ENCODE measurements at regions not wholly inside any gene's neighbourhood (a gene's known extent, or its start where the extent isn't known, plus 50 kb on each side); places are given as distances from the start of the nearest gene placed in this dataset.

DNA sequence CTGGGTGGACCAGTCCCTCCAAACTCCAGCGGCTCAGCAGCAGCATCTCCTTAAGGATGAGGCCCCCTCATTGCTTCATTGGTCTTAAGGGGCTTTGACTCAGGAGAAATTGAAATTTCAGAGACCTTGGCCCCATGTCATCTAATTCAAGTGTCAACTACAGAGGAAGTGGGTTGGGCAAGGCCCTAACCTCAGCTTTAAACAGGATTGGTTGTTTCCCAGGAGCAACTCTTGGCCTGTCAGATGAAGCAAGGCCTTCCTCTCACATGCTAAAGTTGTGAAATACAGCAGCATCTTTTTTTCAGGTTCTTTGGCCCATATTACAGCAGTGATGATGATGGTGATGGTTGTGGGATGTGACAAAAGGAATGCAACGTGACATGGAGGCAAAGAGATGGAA is 348.3 kb downstream of the ICE1 start:
- TF ChIP-seq, protein P1, sequence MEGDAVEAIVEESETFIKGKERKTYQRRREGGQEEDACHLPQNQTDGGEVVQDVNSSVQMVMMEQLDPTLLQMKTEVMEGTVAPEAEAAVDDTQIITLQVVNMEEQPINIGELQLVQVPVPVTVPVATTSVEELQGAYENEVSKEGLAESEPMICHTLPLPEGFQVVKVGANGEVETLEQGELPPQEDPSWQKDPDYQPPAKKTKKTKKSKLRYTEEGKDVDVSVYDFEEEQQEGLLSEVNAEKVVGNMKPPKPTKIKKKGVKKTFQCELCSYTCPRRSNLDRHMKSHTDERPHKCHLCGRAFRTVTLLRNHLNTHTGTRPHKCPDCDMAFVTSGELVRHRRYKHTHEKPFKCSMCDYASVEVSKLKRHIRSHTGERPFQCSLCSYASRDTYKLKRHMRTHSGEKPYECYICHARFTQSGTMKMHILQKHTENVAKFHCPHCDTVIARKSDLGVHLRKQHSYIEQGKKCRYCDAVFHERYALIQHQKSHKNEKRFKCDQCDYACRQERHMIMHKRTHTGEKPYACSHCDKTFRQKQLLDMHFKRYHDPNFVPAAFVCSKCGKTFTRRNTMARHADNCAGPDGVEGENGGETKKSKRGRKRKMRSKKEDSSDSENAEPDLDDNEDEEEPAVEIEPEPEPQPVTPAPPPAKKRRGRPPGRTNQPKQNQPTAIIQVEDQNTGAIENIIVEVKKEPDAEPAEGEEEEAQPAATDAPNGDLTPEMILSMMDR (IDR thresholded peaks at IDR 0.05), result no peak
- TF ChIP-seq POLR2A (IDR thresholded peaks at IDR 0.05), result no peak

Measured in heart left ventricle (tissue), 13 donors.